ENCODE measurements at regions not wholly inside any gene's neighbourhood (a gene's known extent, or its start where the extent isn't known, plus 50 kb on each side); places are given as distances from the start of the nearest gene placed in this dataset.

GRCh38 chr15:31160740-31161495, 59.4 kb upstream of the TRPM1 start:
- TF ChIP-seq CTCF (IDR thresholded peaks at IDR 0.05) (no peak), EP300 (IDR thresholded peaks at IDR 0.05) (no peak), POLR2A (IDR thresholded peaks at IDR 0.05) (no peak), POLR2AphosphoS5 (IDR thresholded peaks at IDR 0.05) (no peak)

Measured in upper lobe of left lung (tissue), 4 donors.